Caki2 (cell line): ENCODE measurements at regions not wholly inside any gene's neighbourhood (a gene's known extent, or its start where the extent isn't known, plus 50 kb on each side); places are given as distances from the start of the nearest gene placed in this dataset.
"Not testable (repeated sequence)": the region's sequence is repeated elsewhere in the genome, so short reads cannot be mapped to it uniquely, and the experiment has no call there.

Experiments used
- DNase-seq: peaks from one replicate; pipeline ENCODE4 v3.0.0-alpha.2; 2015; ENCODE audit warnings: low read depth
- in situ Hi-C: cut with HindIII; loops from 2 replicates; pipeline ENCODE4 v1.10.0; 2016; ENCODE audit warnings: low sequenced_read_pairs, low pct_unique_long_range_greater_than_20kb, mixed read lengths

- no peak for DNase-seq
- in situ Hi-C loops: no loop called here
Measured at GRCh38 chr20:55406891-55407290, 598.4 kb downstream of the CBLN4 start.

DNA sequence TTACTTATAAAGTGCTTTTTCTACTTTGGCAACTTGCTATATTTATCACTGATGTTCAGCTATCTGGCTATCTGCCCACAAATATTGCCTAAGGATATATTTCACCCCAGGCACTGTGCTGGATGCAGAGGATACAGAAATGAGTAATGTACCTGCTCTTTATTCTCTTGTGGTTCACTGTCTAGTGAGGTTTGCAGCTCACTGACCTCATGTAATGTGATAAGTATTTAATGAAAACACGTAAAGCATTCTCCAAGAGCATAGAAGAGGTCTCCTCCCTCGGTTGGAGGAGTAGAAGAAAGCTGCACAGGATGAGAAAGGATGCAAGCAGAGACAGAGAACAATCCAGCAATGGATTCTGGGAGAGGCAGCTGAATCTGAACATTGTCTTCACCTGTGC, 610.7 kb downstream of the CBLN4 start:
- no peak for DNase-seq
- in situ Hi-C loops: no loop called here

GRCh38 chr20:55390791-55391190, 614.5 kb downstream of the CBLN4 start:
- no peak for DNase-seq
- in situ Hi-C loops: no loop called here

DNA sequence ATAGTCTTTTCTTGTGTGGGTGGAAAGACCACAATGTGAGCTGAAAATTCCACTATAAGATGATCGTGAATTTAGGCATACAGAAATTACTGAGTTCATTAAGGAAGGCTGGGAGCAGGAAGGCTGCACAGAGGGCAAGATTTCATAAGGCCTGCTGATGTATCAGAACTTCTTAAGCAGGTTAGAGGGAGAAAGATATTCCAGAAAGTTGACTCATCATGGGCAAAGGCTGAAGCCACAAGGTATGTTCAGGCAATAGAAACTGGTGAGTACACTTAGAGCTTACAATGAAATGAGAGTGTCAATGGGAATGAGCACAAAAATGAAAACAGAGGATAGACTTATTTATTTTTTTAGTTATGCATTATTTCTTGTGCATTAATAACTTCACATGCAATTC, 618.6 kb downstream of the CBLN4 start:
- no peak for DNase-seq
- in situ Hi-C loops: no loop called here

DNA sequence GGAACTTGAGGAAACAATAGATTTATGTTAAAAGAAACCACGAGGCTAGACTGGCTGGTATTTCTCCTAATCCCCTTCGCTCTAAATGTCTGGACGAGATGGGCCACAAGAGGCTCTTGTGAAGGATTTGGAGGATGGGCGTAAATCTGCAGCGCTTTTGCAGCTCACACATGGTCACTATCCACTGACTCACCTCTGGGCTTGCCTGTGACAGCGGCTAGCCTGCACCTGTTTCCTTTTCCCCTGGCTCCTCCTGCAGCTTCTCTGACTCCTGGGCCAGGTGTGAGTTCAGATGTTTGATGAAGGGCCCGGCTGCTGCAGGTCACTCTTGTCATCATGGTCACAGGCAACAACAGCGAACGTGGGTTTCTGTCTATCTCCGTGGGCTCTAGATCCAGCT, 629.4 kb downstream of the CBLN4 start:
- in situ Hi-C loops: no loop called here
- DNase-seq: no peak

DNA sequence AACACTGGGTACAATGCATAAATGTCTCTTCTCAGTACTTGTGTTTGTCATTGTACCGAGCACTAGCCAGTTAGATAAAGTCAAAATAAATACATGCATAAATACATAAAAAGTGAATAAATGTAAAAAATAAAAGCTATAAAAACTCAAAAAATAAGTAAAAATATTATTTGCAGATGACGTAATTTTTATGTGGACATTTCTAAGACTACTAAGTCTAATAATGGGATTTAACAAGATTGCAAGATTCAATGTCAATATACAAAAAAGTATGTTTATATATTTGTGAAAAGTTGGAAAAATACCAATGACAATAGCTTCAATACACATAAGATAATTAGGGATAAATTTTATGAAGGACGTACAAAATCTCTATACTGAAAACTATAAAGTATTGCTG, 639.6 kb downstream of the CBLN4 start:
- in situ Hi-C loops: no loop called here
- DNase-seq: no peak

DNA sequence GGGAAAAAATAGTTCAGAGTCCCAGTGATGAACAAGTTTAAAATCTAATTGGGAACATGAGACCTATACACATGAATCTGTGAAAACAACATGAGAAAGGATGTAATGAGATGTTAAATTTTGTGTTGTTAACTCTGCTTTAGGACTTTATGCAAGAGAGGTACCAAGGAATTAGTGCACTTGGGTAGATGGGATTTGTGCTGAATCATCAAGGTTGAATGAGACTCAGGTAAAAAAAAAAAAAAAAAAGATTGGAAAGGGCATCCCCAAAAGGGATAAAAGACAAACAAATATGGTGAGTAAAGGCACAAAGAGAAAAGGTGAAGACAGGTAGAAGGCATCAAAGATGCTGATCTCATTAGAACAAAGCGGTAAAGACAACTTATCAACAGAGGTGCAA, 644.4 kb downstream of the CBLN4 start:
- in situ Hi-C loops: no loop called here
- DNase-seq: no peak

DNA sequence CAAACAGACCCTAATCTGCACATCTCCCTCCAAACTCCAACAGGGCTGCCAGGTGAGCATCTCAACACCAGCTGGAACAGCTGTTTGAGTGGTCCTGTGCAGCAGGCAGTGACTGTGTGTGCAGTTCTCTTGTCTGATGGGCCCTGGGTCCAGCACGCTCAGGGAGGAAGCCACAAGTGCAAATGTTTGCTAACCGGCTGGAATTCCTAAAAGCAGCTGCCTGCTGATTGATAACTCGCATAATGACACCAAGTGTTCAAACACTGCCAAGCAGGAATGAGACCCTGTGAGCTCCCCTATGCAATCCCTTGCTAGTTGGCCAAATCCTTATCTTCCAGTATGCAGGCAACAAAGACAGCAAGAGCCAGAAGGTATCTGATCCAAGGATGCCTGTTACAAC, 650.6 kb downstream of the CBLN4 start:
- no peak for DNase-seq
- in situ Hi-C loops: no loop called here

- DNase-seq: no peak
- in situ Hi-C loops: no loop called here
Measured at GRCh38 chr20:55353206-55353605, 652.1 kb downstream of the CBLN4 start.

GRCh38 chr20:55348223-55348622, 657.1 kb downstream of the CBLN4 start:
- in situ Hi-C loops: no loop called here
- DNase-seq: no peak

DNA sequence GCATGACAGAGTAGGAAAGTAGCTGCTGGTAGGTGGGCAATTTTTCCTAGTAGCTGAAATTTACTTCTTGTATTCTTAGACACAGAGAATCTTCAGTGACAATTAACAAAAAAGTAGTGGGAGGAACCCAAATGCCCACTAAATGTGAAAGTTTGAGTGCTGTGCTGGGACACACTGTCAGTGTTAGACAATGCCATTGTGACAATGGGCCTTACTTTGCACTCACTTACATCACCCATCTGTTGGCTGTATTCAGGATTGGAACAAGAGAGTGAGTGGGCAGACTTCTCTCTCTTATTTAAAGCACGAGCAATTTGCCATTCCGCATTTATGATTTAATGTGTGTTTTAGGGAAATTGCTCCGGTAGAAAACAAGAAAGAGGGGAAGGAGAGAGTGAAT, 662.5 kb downstream of the CBLN4 start:
- in situ Hi-C loops: no loop called here
- DNase-seq: no peak

DNA sequence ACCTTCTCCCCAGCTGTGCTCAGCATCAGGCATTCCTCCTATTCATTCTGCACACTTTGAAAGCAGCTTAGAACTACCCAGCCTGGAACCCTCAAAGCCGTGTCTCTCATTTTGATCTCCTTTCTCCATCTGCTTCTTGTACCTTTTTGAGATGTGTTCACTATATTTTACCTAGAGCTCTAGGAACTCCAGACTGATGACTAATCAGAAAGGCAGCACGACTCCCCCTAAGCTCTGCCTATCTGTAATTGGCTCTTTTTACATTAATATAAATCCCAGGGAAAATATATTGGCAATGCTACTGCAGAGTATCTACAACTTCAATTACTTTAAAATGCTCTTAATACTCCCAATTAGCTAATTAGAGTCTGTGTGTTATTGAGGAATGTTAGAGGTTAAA, 671.5 kb downstream of the CBLN4 start:
- in situ Hi-C loops: no loop called here
- DNase-seq: no peak

- in situ Hi-C loops: no loop called here
Measured at GRCh38 chr20:55329108-55329507, 676.2 kb downstream of the CBLN4 start.

GRCh38 chr20:55322745-55323144, 682.6 kb downstream of the CBLN4 start:
- no peak for DNase-seq
- in situ Hi-C loops: no loop called here

More at GRCh38 chr20:55329108-55329507, 676.2 kb downstream of the CBLN4 start:
- no peak for DNase-seq

- in situ Hi-C loops: no loop called here
- no peak for DNase-seq
Measured at GRCh38 chr20:55316753-55317152, 688.6 kb downstream of the CBLN4 start.

DNA sequence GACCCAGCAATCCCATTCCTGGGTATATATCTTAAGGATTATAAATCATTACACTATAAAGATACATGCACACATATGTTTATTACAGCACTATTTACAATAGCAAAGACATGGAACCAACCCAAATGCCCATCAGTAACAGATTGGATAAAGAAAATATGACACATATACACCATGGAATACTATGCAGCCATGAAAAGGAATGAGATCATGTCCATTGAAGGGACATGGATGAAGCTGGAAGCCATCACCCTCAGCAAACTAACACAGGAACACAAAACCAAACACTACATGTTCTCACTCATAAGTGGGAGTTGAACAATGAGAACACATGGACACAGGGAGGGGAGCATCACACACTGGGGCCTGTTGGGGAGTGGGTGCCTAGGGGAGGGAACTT, 694.5 kb downstream of the CBLN4 start:
- in situ Hi-C loops, DNase-seq: not testable (repeated sequence)

GRCh38 chr20:55291261-55291660, 714.1 kb downstream of the CBLN4 start:
- in situ Hi-C loops: no loop called here
- no peak for DNase-seq

DNA sequence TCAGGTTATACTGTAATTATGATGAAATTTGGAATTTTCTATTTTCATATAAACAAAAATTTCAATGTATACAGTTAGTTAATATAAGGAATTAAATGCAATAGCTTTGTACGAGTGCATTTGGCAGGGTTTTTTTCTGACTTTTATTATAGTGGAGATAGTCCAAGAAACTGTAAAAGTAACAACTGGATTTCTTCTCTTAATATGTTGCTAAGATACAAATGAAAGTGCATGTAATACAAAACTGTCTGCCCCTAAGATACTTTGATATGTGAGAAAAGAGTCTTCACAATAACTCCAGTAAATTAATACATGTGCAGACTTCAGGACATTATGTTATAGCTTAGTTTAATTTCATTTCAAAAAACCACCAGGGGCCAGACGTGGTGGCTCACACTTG, 721.4 kb downstream of the CBLN4 start:
- in situ Hi-C loops: no loop called here
- no peak for DNase-seq

DNA sequence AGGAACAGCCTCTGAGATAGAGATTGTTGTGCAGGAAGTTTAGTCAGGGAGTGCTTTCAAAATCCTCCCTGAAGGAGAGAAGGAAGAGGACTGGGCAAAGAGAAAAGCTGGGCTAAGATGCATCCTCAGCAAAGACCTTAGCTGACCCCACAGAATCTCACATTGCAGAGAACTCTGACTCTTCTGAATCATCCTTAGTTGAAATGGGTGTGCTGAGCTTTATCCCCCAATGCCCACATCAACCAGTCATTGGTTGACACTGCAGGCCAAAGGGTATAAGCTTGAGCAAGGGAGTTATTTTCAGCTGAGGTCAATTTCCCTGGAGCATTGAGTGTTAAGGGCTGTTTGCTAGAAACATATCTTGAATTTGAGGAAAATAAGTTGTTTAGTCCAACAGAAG, 732.2 kb downstream of the CBLN4 start:
- in situ Hi-C loops: no loop called here
- no peak for DNase-seq

DNA sequence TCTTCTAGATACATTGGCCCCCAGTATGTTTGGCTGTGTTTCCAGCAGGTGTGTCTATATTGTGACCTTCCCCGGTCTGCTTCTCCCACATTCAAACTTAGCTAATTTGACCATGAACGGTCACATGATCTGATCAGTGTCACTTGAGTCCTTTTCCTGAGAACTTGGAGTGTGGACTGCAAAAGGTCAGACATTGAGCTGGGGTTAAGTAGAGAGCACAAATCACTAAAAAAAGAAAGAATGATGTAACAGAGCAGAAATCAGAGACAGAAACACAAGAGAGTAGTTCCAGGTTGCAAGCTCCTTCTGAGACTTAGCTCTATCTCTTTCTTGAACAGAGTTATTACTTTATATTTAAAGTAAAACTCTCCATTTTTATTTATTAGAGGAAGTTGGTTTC, 733.9 kb downstream of the CBLN4 start:
- in situ Hi-C loops: no loop called here
- DNase-seq: no peak

- DNase-seq: no peak
- in situ Hi-C loops: no loop called here
Measured at GRCh38 chr20:55269913-55270312, 735.4 kb downstream of the CBLN4 start.
